Keratinocyte (primary cell): ENCODE measurements at regions not wholly inside any gene's neighbourhood (a gene's known extent, or its start where the extent isn't known, plus 50 kb on each side); places are given as distances from the start of the nearest gene placed in this dataset.

Experiments
- CTCF ChIP-seq, 3 experiments: IDR thresholded peaks in 1 of 3; conservative IDR thresholded peaks in 1 of 3; optimal IDR thresholded peaks in 1 of 3; 2 replicates in 2 of 3; 3 replicates in 1 of 3; pipeline versions ENCODE3 to v1.5.1; 2011; ENCODE audit warnings: low read length in 3 of 3, mild to moderate bottlenecking in 3 of 3, moderate library complexity in 2 of 3, control low read depth in 1 of 3, inconsistent platforms in 1 of 3; ENCODE audit not compliant: insufficient read depth in 2 of 3; ENCODE audit errors: extremely low read depth in 1 of 3
- EZH2 ChIP-seq: IDR thresholded peaks from one replicate; pipeline ENCODE4 v1.6.1; 2012; ENCODE audit warnings: inconsistent platforms, mild to moderate bottlenecking, low read length, moderate library complexity

- TF ChIP-seq CTCF (optimal IDR thresholded peaks at IDR 0.05 in 1 of 3, IDR thresholded peaks at IDR 0.05 in 1 of 3, conservative IDR thresholded peaks at IDR 0.05 in 1 of 3; ENCODE audit: extremely low read depth in 1 of 3, insufficient read depth in 2 of 3, low read length in 3 of 3) (no peak), EZH2 (no peak)
These were observed 1453.3 kb upstream of the TENM3 start for GRCh38 chr4:180789929-180790328.
